IMR-90 (cell line): ENCODE measurements at regions not wholly inside any gene's neighbourhood (a gene's known extent, or its start where the extent isn't known, plus 50 kb on each side); places are given as distances from the start of the nearest gene placed in this dataset.

Experiments
- ATAC-seq: fragments of 200-7000 bp; cut with Tn5 transposase; 2 replicates; pipeline ENCODE4 v1.9.1; 2020; ENCODE audit warnings: low read depth, mild to moderate bottlenecking, moderate library complexity
- BruUV-seq: library from RNA; stranded (reverse); fragments of 400-500 nt; replicated peaks from 2 replicates; lab custom pipeline; 2021; lab: Mats Ljungman, UMichigan
- CTCF ChIA-PET: fragments of 300-600 bp; formaldehyde crosslinking; extraction: SDS; loops from one replicate; lab custom pipeline; 2021; ENCODE audit warnings: antibody characterized with exemption; lab: Yijun Ruan, JAX
- POLR2A ChIA-PET: fragments of 300-600 bp; sonication (Branson Sonifier 250); formaldehyde crosslinking; loops from one replicate; lab custom pipeline; 2022; ENCODE audit warnings: antibody characterized with exemption; ENCODE audit not compliant: unreplicated experiment; lab: Charles Lee
- DNase-seq: peaks from one replicate; pipeline ENCODE4 v3.0.0; 2013
- H2AFZ ChIP-seq: replicated peaks from 2 replicates; pipeline ENCODE3; 2013; ENCODE audit warnings: low read length, mild to moderate bottlenecking; ENCODE audit not compliant: poor library complexity
- H2AK5ac ChIP-seq: 2 replicates; pipeline ENCODE4 v1.6.1; 2013; ENCODE audit warnings: low read depth, low read length, inconsistent platforms
- H2AK9ac ChIP-seq: replicated peaks from 2 replicates; pipeline ENCODE3; 2013; ENCODE audit warnings: mild to moderate bottlenecking, low read depth, low read length, moderate library complexity; ENCODE audit not compliant: poor library complexity
- H2BK120ac ChIP-seq: 2 replicates; pipeline ENCODE4 v1.6.1; 2013; ENCODE audit warnings: low read depth, low read length, inconsistent platforms
- H2BK15ac ChIP-seq: 3 replicates; pipeline ENCODE4 v1.6.1; 2013; ENCODE audit warnings: low read depth, low read length, inconsistent platforms
- H2BK20ac ChIP-seq: 2 replicates; pipeline ENCODE4 v1.6.1; 2013; ENCODE audit warnings: low read depth, mild to moderate bottlenecking, inconsistent platforms, low read length, moderate library complexity
- H2BK5ac ChIP-seq: 2 replicates; pipeline ENCODE4 v1.6.1; 2013; ENCODE audit warnings: mild to moderate bottlenecking, low read depth, low read length, inconsistent platforms; ENCODE audit not compliant: poor library complexity, severe bottlenecking
- H3K14ac ChIP-seq: replicated peaks from 2 replicates; pipeline ENCODE4 v1.6.1; 2013; ENCODE audit warnings: low read depth, low read length, inconsistent platforms
- H3K18ac ChIP-seq: 2 replicates; pipeline ENCODE4 v1.6.1; 2013; ENCODE audit warnings: low read depth, low read length, control low read depth
- H3K23ac ChIP-seq: 2 replicates; pipeline ENCODE4 v1.6.1; 2013; ENCODE audit warnings: low read depth, low read length, inconsistent platforms
- H3K27ac ChIP-seq: 2 replicates; pipeline ENCODE4 v1.5.1; 2013; ENCODE audit warnings: mild to moderate bottlenecking, control low read depth, low read length; ENCODE audit not compliant: insufficient read depth
- H3K27me3 ChIP-seq: 2 replicates; pipeline ENCODE4 v1.6.1; 2013; ENCODE audit warnings: low read length; ENCODE audit not compliant: control insufficient read depth, insufficient read depth
- H3K36me3 ChIP-seq: 2 replicates; pipeline ENCODE4 v1.6.1; 2013; ENCODE audit warnings: low read length, mixed read lengths; ENCODE audit not compliant: control insufficient read depth, insufficient read depth
- H3K4ac ChIP-seq: 2 replicates; pipeline ENCODE4 v1.6.1; 2013; ENCODE audit warnings: low read depth, low read length, inconsistent platforms
- H3K4me1 ChIP-seq: 2 replicates; pipeline ENCODE4 v1.6.1; 2013; ENCODE audit warnings: low read length, mixed read lengths; ENCODE audit not compliant: control insufficient read depth, insufficient read depth
- H3K4me2 ChIP-seq: 2 replicates; pipeline ENCODE4 v1.6.1; 2013; ENCODE audit warnings: low read depth, mild to moderate bottlenecking, control low read depth, low read length, moderate library complexity
- H3K4me3 ChIP-seq: 2 replicates; pipeline ENCODE4 v1.5.1; 2013; ENCODE audit warnings: low read depth, mild to moderate bottlenecking, control low read depth, low read length, moderate library complexity; ENCODE audit not compliant: insufficient read depth
- H3K56ac ChIP-seq: 2 replicates; pipeline ENCODE4 v1.6.1; 2013; ENCODE audit warnings: low read length, inconsistent platforms; ENCODE audit not compliant: insufficient read depth; ENCODE audit errors: extremely low read depth
- H3K79me1 ChIP-seq, 2 experiments: 2 replicates each; pipeline ENCODE4 v1.6.1; 2013; ENCODE audit warnings: low read length in 2 of 2, inconsistent platforms in 1 of 2, low read depth in 1 of 2
- H3K9ac ChIP-seq: 2 replicates; pipeline ENCODE4 v1.6.1; 2013; ENCODE audit warnings: low read depth, low read length, control low read depth
- H3K9me1 ChIP-seq: 2 replicates; pipeline ENCODE4 v1.6.1; 2013; ENCODE audit warnings: low read length, inconsistent platforms; ENCODE audit not compliant: insufficient read depth
- H3K9me3 ChIP-seq: 2 replicates; pipeline ENCODE4 v1.6.1; 2013; ENCODE audit warnings: low read length; ENCODE audit not compliant: control insufficient read depth, insufficient read depth
- H4K20me1 ChIP-seq: 2 replicates; pipeline ENCODE4 v1.6.1; 2013; ENCODE audit warnings: low read length, inconsistent platforms; ENCODE audit not compliant: insufficient read depth
- H4K5ac ChIP-seq: 2 replicates; pipeline ENCODE4 v1.6.1; 2013; ENCODE audit warnings: mild to moderate bottlenecking, low read depth, low read length, control low read depth
- H4K8ac ChIP-seq, 2 experiments: 2 replicates each; pipeline ENCODE4 v1.6.1; 2013; ENCODE audit warnings: low read depth in 2 of 2, low read length in 2 of 2, control low read depth in 1 of 2, inconsistent platforms in 1 of 2
- H4K91ac ChIP-seq: 2 replicates; pipeline ENCODE4 v1.6.1; 2013; ENCODE audit warnings: low read depth, low read length, inconsistent platforms; ENCODE audit not compliant: insufficient read depth
- CEBPB ChIP-seq: IDR thresholded peaks from 2 replicates; pipeline ENCODE4 v1.6.1; 2012; ENCODE audit warnings: low read depth, low read length, improper control_type of control experiment
- CTCF ChIP-seq: conservative IDR thresholded peaks from 2 replicates; pipeline ENCODE4 v1.5.1; 2012; ENCODE audit warnings: mild to moderate bottlenecking, low read depth, low read length, improper control_type of control experiment
- FOS ChIP-seq: fragments of 150-350 bp; IDR thresholded peaks from 2 replicates; pipeline ENCODE4 v1.6.1; 2016; ENCODE audit warnings: low read depth, low read length
- MAFK ChIP-seq: IDR thresholded peaks from 2 replicates; pipeline ENCODE4 v1.6.1; 2012; ENCODE audit warnings: low read depth, low read length, improper control_type of control experiment
- MAZ ChIP-seq: IDR thresholded peaks from 2 replicates; pipeline ENCODE4 v1.6.1; 2012; ENCODE audit warnings: low read depth, mild to moderate bottlenecking, low read length, improper control_type of control experiment, moderate library complexity, borderline replicate concordance
- POLR2A ChIP-seq: IDR thresholded peaks from 2 replicates; pipeline ENCODE4 v1.6.1; 2012; ENCODE audit warnings: mild to moderate bottlenecking, low read depth, low read length
- WGBS, 2 experiments: methylation state at CpG; one replicate each; pipeline versions ENCODE4 v1.1.5 to v1.1.7; 2013; ENCODE audit warnings: missing lambda C conversion rate in 2 of 2; ENCODE audit not compliant: insufficient read length in 1 of 2; ENCODE audit errors: extremely low coverage in 2 of 2; 5-methylcytosine and 5-hydroxymethylcytosine counted together
- dilution Hi-C: fragments of 300-500 bp; cut with HindIII; formaldehyde crosslinking; loops from one replicate; pipeline ENCODE4 v1.14.3; 2018; ENCODE audit warnings: low sequenced_read_pairs; ENCODE audit not compliant: unreplicated experiment
- in situ Hi-C: fragments of 300-500 bp; cut with MboI; formaldehyde crosslinking; loops from 3 replicates; pipeline ENCODE4 v1.14.3; 2019; ENCODE audit warnings: low sequenced_read_pairs, inconsistent platforms, mixed read lengths
- intact Hi-C: fragments of 100-400 bp; cut with micrococcal nuclease; formaldehyde crosslinking; loops from 2 replicates; pipeline ENCODE4 v1.10.0; 2022

- Histone ChIP-seq H3K9ac (no peak overlapping the region), H3K9me1 (no peaks in the 10 kb centered on the region), H2BK120ac (no peak overlapping the region), H3K27me3 (peaks cover 5% of the 10 kb centered on the region), H2AK5ac (no peak overlapping the region), H3K4me3 (no peak overlapping the region), H2AK9ac (no peak overlapping the region), H3K9me3 (no peaks in the 10 kb centered on the region), H2AFZ (no peak overlapping the region), H3K23ac (no peak overlapping the region), H3K56ac (no peak overlapping the region), H4K8ac (no peak overlapping the region), H3K4me1 (no peaks in the 10 kb centered on the region), H3K18ac (no peak overlapping the region), H3K27ac (no peak overlapping the region), H4K91ac (no peak overlapping the region), H3K4me2 (no peak overlapping the region), H3K36me3 (no peaks in the 10 kb centered on the region), H2BK15ac (no peak overlapping the region), H2BK20ac (no peak overlapping the region), H3K14ac (no peak overlapping the region), H4K5ac (no peak overlapping the region), H3K79me1 (no peaks in the 10 kb centered on the region), H2BK5ac (no peak overlapping the region), H4K20me1 (no peaks in the 10 kb centered on the region; the same call in 1 of the 2 replicates), H3K4ac (no peak overlapping the region)
- intact Hi-C loops = no loop called here
- DNase-seq = no peak
- BruUV-seq = no TSS peak
- TF ChIP-seq POLR2A (no peak), FOS (no peak), MAZ (no peak), MAFK (no peak), CTCF (no peak), CEBPB (no peak)
- POLR2A ChIA-PET = no interaction called here
- no CpG with 5 or more reads among the region's 5 CpGs for whole genome bisulfite sequencing, 2 experiments
- in situ Hi-C loops = loop anchor here (10.0 kb wide), 1 partner anchor 731 kb away; the partner anchor contains the start of genes HOXD12 and HOXD13
- CTCF ChIA-PET = no interaction called here
- ATAC-seq = no peak
- dilution Hi-C loops = no loop called here
These were observed 182.2 kb upstream of the ATP5MC3 start for GRCh38 chr2:175363699-175364098.
